ENCODE measurements at regions not wholly inside any gene's neighbourhood (a gene's known extent, or its start where the extent isn't known, plus 50 kb on each side); places are given as distances from the start of the nearest gene placed in this dataset.

- TF ChIP-seq POLR2A (IDR thresholded peaks at IDR 0.05) = no peak
- TF ChIP-seq CTCF (IDR thresholded peaks at IDR 0.05) = no peak
- TF ChIP-seq POLR2AphosphoS5 (IDR thresholded peaks at IDR 0.05) = no peak
- TF ChIP-seq EP300 (IDR thresholded peaks at IDR 0.05) = no peak
These were observed 210.6 kb upstream of the SOX4 start for GRCh38 chr6:21382821-21383449.
